Stimulated activated effector memory CD8-positive, alpha-beta T cell treated with anti-CD3 and anti-CD28 coated beads, Interleukin-12 subunit alpha, Interleukin-12 subunit beta, amount 100 ng/mL, for 72 hours (primary cell): ENCODE measurements at regions not wholly inside any gene's neighbourhood (a gene's known extent, or its start where the extent isn't known, plus 50 kb on each side); places are given as distances from the start of the nearest gene placed in this dataset.
"Not testable (repeated sequence)": the region's sequence is repeated elsewhere in the genome, so short reads cannot be mapped to it uniquely, and the experiment has no call there.

ENCODE experiments used
- ATAC-seq: fragments of 150-1000 bp; cut with Tn5 transposase; 2 replicates; pipeline ENCODE4 v1.10.0; 2021
- DNase-seq, 2 donors: peaks; one replicate each; pipeline ENCODE4 v3.0.0; 2021 to 2022; ENCODE audit warnings: low spot score in 2 of 2
- H3K27ac Mint-ChIP-seq: one replicate; pipeline ENCODE4 v1.8.0; 2022; ENCODE audit warnings: mild to moderate bottlenecking, mixed read lengths
- H3K36me3 Mint-ChIP-seq: one replicate; pipeline ENCODE4 v1.8.0; 2022; ENCODE audit warnings: mild to moderate bottlenecking, mixed read lengths
- H3K4me1 Mint-ChIP-seq: one replicate; pipeline ENCODE4 v1.8.0; 2022; ENCODE audit warnings: mixed read lengths
- H3K4me3 Mint-ChIP-seq: one replicate; pipeline ENCODE4 v1.8.0; 2022; ENCODE audit warnings: mild to moderate bottlenecking, mixed read lengths
- H3K9me3 Mint-ChIP-seq: one replicate; pipeline ENCODE4 v1.8.0; 2022; ENCODE audit warnings: mixed read lengths

DNA sequence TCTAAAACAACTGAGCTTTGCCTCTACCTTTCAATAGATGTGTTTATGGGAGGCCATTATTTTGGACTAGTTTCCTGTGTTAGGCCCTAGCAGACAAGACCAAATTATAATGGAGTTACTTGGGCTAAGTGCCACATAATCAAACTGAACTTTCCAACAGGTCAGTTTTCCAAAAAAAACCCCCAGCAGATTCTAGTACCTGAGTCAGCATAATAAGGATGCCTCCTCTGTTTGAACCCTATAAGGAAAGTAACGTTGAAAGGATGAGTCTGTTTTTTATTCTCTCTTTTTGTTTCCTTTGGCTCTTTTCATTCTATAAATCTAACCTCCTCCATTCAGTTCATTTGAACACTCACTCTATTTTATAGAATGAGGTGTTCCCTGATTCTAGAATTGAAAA lies 148.1 kb upstream of the FAM3C start:
- Mint-ChIP-seq H3K27ac (peak overlapping the region; percentile 94), H3K9me3 (peaks cover 2% of the 10 kb centered on the region), H3K4me3 (peak overlapping the region; percentile 29), H3K36me3 (peaks cover 11% of the 10 kb centered on the region), H3K4me1 (peaks cover 42% of the 10 kb centered on the region)
- DNase-seq (no peak), ATAC-seq (no peak)

DNA sequence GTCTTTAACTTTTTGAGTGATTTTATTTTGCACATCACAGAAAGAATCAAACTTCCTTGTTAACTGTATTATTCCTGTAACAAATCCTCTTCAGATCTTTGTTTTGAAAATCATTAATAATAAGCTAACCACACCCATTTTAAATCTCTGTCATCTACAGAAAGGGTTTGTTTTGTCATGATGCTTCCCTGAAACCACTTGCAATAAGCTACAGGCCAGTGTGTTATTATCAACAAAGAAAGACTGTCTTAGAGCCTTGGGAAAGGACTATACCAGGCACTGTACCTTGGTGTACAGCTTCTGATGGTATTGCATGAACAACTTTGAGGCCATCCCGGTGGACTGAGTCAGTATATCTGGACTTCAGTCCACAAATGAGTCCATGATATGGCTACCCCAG lies 145.3 kb upstream of the FAM3C start:
- Mint-ChIP-seq H3K36me3 (peaks cover 11% of the 10 kb centered on the region), H3K27ac (no peak overlapping the region), H3K4me3 (no peak overlapping the region), H3K4me1 (peaks cover 44% of the 10 kb centered on the region), H3K9me3 (peaks cover 2% of the 10 kb centered on the region)
- ATAC-seq (no peak), DNase-seq (no peak)

DNA sequence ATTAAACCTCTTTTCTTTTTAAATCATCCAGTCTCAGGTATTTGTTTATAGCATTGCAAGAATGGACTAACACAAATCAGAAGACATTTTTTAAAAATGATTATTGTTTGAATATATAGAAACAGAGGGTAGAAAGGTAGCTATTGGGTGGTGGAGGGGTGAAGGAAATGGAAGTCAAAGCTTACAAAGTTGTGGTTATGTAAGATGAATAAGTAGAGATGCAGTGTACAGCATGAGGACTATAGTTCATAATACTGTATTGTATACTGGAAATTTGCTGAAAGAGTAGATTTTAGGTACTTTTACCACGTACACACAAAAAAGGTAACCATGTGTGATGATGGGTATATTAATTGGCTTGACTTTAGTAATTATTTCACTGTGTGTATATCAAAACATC lies 144.0 kb upstream of the FAM3C start:
- Mint-ChIP-seq H3K36me3 (peaks cover 8% of the 10 kb centered on the region), H3K4me3 (no peak overlapping the region), H3K4me1 (peaks cover 30% of the 10 kb centered on the region), H3K27ac (no peak overlapping the region), H3K9me3 (peaks cover 2% of the 10 kb centered on the region)
- DNase-seq (no peak), ATAC-seq (peak; percentile 62)

DNA sequence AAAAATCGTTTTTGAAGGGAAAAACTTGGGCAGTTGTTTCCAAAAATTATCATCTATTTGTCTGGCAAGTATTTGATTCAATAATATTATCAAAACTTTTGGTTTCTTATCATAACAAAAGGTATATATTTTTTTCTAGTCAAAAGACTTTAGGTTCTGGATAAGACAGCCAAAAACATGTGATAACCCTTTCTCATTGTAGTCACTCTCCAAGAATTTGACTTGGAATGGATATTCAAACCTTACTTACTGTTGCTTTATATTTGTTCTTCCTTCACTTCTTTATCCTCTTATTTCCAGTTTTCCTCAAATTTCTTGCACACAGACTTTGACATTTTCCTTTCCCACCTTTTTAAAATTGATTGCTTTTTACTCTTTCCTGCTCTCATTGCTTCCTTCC lies 140.9 kb upstream of the FAM3C start:
- no peak overlapping the region for H3K4me3 Mint-ChIP-seq
- no peaks in the 10 kb centered on the region for H3K36me3 Mint-ChIP-seq
- no peak for DNase-seq
- no peak for ATAC-seq
- peaks cover 26% of the 10 kb centered on the region for H3K4me1 Mint-ChIP-seq
- peaks cover 4% of the 10 kb centered on the region for H3K9me3 Mint-ChIP-seq
- H3K27ac Mint-ChIP-seq, result no peak overlapping the region

DNA sequence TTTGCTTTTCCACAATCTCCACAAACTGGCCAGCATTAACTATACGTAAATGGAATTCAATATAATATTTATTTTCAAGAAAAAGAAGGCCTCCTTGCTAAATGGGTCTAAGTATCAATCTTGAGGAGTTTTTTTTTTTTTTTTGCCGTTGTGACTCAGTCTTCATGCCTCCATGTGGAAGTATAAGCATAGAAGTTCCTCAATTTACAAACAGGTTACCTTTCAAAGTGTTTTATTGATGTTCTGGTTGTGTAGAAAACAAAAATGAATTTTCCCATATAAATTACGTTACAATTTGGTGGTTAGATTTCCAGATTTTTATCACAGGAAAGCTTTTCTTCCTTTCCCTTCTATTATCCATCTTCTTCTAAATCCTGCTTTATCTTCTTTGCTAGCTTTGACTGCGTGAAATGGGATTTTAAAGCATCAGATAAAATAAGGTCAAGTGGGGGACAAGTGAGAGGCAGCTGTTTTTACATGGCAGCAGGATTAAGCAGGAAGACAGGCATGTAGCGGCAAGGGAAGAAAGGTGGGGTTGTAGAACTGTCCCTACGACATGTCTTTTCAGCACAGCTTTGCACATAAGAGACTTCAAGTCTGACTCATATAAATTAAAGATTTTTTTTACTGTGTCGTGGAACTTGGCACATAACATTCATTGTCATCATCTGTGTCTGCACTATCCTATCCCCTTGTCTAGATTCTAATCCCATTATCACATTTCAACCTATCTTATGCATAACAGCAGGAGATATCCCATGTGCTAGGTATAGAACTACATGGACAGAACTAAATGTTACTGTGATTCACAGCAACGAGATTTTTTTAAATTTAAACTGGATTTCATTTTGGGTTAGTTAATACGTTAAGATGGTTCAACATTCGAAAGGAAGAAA lies 135.3 kb upstream of the FAM3C start:
- peak overlapping the region; percentile 96 for H3K27ac Mint-ChIP-seq
- ATAC-seq, result no peak

DNA sequence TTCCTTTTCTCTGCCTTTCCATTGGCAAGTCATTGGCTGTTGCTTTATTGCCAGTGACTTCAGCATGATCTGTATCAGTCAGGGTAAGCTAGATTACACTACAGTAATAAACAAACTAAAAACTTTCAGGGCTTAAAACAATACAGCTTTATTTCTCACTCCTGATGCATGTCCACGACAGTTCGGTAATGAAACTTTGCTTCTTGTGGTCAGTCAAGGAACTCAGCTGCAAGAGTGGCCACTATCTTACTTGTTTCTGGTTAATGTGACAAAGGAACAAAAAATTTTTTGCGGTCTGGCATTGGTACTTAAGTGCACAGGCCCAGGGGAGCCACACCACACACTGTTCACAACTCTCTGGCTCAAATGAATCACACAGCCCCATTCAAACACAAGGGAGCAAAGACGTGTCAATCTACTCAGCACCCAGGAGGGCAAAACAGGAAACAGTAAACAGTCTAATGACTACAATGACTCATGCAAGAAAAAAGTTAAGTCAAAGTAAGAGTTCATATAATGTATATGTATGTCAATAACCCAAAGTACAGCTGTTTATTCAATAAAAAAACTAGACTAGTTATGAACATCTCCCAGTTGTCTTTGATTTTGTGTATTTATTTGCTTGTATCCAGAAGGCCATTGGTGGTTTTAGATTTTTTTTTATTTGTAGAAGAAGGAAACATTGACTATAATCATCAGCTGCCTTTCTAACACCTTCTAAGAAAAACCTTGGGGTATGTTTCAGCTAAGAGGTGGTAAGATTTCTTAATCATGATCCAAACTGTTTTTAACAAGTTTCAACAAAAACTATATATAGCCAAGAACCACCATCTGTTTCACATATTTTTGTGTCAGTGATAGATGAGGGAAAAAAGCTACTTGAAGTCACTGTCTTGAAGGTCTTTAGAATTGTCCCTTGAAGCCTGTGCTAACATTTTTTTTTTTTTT lies 134.4 kb upstream of the FAM3C start:
- peak overlapping the region; percentile 96 for H3K27ac Mint-ChIP-seq
- ATAC-seq (peak; percentile 98), DNase-seq (peak; percentile 48 to 87)
- peaks cover 4% of the 10 kb centered on the region for H3K9me3 Mint-ChIP-seq
- H3K4me3 Mint-ChIP-seq, result peak overlapping the region; percentile 52
- peaks cover 15% of the 10 kb centered on the region for H3K36me3 Mint-ChIP-seq
- peaks cover 46% of the 10 kb centered on the region for H3K4me1 Mint-ChIP-seq

More for the DNA sequence above, 135.3 kb upstream of the FAM3C start:
- peak overlapping the region; percentile 52 for H3K4me3 Mint-ChIP-seq
- peaks cover 4% of the 10 kb centered on the region for H3K9me3 Mint-ChIP-seq
- H3K4me1 Mint-ChIP-seq, result peaks cover 46% of the 10 kb centered on the region
- no peak for DNase-seq
- peaks cover 15% of the 10 kb centered on the region for H3K36me3 Mint-ChIP-seq

DNA sequence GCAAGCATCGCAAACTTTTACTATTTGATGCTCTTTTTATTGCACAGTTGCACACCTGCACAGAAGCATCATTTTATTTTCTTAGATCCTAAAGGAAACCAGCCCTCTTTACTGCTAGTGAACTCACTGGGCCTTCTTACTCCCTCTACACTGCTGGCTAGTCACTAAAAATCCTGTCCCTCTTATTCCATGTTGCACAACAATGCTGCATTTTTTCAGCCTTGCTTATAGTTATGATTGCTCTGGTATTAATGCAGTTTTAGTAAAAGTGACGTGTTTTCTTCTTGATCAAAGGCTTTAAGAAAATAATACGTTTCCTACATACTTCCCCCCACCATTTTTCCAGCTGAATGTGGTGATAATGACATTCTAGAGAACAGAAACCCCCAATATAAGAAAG lies 132.9 kb upstream of the FAM3C start:
- Mint-ChIP-seq H3K4me1 (peaks cover 46% of the 10 kb centered on the region), H3K9me3 (peaks cover 4% of the 10 kb centered on the region), H3K36me3 (peaks cover 15% of the 10 kb centered on the region), H3K27ac (peak overlapping the region; percentile 96), H3K4me3 (no peak overlapping the region)
- ATAC-seq, result no peak
- no peak for DNase-seq

DNA sequence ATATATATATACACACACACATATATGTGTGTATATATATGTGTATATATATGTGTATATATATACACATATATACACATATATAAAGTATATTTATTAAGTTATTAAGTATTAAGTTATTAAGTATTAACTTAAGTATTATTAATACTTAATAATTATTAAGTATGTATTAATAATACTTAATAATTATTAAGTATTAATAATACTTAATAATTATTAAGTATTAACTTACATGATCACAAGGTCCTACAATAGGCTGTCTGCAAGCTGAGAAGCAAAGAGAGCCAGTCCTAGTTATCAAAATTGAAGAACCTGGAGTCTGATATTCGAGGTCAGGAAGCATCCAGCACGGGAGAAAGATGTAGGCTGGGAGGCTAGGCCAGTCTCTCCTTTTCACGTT lies 130.1 kb upstream of the FAM3C start:
- Mint-ChIP-seq H3K36me3 (peaks cover 15% of the 10 kb centered on the region), H3K4me1 (peaks cover 31% of the 10 kb centered on the region)
- not testable (repeated sequence) for ATAC-seq, H3K4me3 Mint-ChIP-seq, H3K27ac Mint-ChIP-seq, H3K9me3 Mint-ChIP-seq, DNase-seq

DNA sequence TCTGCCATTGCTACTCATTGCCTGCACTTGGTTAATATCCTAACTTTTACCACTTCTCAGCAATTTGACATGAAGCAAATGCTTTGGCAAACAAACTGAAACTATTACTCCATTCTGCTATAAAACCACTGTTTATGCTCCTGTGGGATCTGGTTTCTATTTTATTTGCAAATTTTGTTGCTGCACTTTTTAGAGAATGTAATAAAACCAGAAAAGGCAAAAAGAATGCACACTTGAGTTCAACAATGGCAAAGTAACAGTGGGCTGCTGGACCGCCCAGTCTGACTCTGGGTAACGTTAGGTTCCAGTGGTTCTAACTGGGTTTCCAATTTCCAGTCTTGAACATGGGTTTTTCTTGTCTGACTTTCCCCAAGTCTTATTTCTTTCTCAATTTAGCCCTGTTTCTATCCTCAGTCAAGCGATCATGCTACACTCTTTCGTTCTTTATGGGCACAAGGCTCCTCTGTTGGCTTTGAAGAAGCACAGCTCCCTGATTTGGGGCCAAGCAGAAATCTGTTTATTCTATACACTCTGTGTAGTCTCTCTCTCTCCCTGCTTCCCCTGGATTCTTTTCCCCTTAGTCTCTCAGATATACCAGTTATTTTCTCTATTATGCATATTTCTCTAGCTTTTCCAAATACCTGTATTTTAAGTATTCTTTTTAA lies 129.2 kb upstream of the FAM3C start:
- Mint-ChIP-seq H3K27ac (no peak overlapping the region), H3K36me3 (peaks cover 6% of the 10 kb centered on the region), H3K4me3 (no peak overlapping the region)

DNA sequence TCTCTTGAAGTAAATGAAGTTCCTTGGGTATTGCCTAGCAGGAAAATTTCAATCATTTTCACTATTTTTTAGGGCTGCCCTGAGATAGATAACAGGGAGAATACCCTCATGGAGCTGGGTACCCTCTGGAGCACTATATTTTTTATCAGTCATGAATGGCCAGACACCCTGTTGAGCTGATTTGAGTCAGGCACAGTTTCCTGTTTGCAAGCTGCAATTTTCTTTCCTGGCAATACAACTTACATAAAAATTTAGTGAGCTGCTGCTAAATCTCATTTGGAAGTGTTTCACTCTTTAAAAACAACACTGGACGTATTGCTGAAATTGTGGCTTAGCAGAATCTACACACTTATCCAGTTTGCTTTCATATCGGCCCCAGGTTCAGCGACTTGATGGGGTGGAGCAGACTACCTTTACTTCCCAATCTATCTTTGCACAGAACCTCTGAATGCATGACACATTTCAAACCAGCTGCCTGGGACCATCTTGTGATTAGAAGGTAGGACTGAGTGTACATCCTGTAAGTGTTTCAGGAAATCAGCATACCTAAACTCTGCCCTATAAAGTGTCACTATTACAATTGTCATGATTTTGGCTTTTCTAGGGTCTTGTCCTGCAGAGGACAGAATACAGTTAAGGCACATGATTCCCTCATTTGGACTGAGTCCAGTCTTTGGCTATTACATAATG lies 125.7 kb upstream of the FAM3C start:
- Mint-ChIP-seq H3K27ac (no peak overlapping the region), H3K4me1 (peaks cover 22% of the 10 kb centered on the region), H3K9me3 (peaks cover 9% of the 10 kb centered on the region), H3K4me3 (no peak overlapping the region), H3K36me3 (no peaks in the 10 kb centered on the region)
- DNase-seq (no peak), ATAC-seq (peak; percentile 82)

More for the DNA sequence above, 129.2 kb upstream of the FAM3C start:
- ATAC-seq (no peak), DNase-seq (no peak)
- Mint-ChIP-seq H3K9me3 (no peaks in the 10 kb centered on the region), H3K4me1 (peaks cover 34% of the 10 kb centered on the region)

DNA sequence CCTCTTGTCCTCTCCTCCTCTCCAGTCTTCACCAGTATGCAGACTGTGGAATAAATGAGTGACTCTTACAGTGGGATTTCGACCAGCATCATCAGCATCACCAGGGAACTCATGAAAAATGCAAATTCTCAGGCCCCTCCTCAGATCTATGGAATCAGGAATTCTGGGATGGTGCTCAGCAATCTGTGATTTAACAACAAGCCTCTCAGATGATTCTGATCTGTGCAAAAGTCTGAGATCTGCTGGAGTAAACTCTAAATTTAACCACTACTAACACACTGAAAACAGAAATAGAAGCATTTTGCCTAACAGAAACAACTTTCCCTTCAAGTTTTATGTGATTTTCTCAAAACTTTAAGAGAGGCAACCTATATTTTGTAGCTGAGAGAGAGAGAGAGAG lies 124.8 kb upstream of the FAM3C start:
- H3K27ac Mint-ChIP-seq, result no peak overlapping the region
- H3K4me3 Mint-ChIP-seq, result no peak overlapping the region
- H3K9me3 Mint-ChIP-seq, result peaks cover 9% of the 10 kb centered on the region
- H3K36me3 Mint-ChIP-seq, result no peaks in the 10 kb centered on the region
- DNase-seq (no peak), ATAC-seq (no peak)
- peaks cover 22% of the 10 kb centered on the region for H3K4me1 Mint-ChIP-seq

DNA sequence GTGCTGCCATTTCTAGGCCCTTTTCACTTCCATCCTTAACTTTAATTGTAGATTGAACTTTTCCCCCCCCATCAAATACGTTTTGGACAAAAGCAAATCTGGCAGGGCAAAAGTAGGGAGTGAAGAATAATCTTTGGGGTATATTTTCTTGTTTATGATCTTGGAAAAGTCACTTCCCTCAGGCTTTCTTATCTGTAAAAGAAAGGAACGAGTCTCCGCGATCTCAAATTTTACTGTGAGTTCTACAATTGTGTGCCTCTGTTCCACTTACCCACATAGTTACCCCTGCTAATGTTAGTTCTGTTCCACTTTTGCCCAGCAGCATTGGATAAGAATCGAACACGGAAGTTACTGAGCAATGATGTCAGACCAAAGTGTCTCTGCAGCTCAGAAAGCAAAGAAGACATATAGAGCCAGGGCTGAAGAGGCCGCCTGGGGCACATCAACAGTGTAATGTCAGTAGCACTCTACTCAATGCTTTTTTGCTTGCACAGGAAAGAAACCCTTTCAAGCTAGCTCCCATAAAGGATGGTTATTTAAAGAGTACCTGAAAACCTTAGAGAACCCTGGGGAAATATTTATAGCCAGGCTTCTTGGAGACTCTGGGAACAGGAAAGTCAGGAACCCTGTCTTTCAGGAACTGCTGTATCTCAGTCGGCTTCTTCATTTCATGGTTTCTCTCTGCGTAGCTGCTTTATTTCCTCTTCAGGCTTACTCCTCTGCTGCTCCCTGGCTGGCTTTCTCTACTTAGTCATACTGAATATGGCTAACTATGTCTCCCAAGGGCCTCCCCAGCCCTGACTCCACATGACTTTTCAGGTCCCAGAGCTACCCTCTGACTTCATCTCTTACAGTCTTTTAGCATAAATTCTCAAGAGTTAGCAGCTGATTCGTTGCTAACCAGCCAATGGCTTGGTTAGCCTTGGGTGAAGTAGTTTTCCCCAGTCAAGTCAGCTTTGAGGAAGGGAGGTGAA lies 123.7 kb upstream of the FAM3C start:
- no peaks in the 10 kb centered on the region for H3K36me3 Mint-ChIP-seq
- H3K27ac Mint-ChIP-seq, result no peak overlapping the region
- H3K4me3 Mint-ChIP-seq, result no peak overlapping the region
- DNase-seq, result no peak
- peak; percentile 78 for ATAC-seq
- peaks cover 9% of the 10 kb centered on the region for H3K9me3 Mint-ChIP-seq
- H3K4me1 Mint-ChIP-seq, result peaks cover 22% of the 10 kb centered on the region

DNA sequence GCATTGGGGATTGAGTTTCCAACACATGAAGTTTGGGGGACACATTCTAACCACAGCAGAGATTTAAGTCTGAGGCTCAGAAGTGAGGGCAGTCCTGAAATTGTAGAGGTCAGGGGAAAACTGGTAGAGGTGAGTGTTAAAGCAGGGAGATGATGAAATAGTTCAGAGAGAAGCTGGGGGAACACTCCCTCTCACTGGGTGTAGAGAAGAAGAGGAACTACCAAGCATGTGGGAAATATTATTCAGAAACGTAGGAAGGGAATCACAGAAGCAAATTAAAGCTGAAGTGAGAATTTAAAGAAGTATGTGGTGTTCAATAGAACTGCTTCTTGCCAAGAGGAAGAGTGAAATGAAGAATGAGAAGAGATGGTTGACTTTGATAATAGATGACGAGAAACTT lies 121.5 kb upstream of the FAM3C start:
- H3K4me1 Mint-ChIP-seq, result peaks cover 22% of the 10 kb centered on the region
- ATAC-seq (no peak), DNase-seq (no peak)
- H3K9me3 Mint-ChIP-seq, result peaks cover 9% of the 10 kb centered on the region
- H3K4me3 Mint-ChIP-seq, result no peak overlapping the region
- H3K27ac Mint-ChIP-seq, result no peak overlapping the region
- no peaks in the 10 kb centered on the region for H3K36me3 Mint-ChIP-seq

DNA sequence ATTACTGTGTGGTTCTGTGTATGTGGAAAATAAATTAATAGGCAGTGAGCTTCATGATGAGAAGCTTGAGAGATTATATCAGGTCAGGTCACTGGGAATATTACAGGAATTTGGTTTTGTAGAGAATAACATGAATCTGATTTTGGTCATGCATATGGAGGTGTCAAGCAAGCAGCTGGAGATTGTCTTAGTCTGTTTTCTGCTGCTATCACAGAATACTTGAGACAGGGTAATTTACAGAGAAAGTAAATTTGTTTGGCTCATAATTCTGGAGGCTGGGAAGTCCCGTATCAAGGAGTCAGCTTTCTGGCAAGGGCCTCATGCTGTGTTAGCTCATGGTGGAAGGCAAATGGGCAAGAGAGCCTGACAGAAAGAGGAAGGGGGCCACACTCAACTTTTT lies 120.7 kb upstream of the FAM3C start:
- H3K36me3 Mint-ChIP-seq, result no peaks in the 10 kb centered on the region

More for the DNA sequence above, 120.7 kb upstream of the FAM3C start:
- peaks cover 11% of the 10 kb centered on the region for H3K9me3 Mint-ChIP-seq
- ATAC-seq, result no peak
- H3K27ac Mint-ChIP-seq, result no peak overlapping the region
- peaks cover 22% of the 10 kb centered on the region for H3K4me1 Mint-ChIP-seq
- no peak overlapping the region for H3K4me3 Mint-ChIP-seq
- no peak for DNase-seq
